ENCODE measurements at regions not wholly inside any gene's neighbourhood (a gene's known extent, or its start where the extent isn't known, plus 50 kb on each side); places are given as distances from the start of the nearest gene placed in this dataset.

DNA sequence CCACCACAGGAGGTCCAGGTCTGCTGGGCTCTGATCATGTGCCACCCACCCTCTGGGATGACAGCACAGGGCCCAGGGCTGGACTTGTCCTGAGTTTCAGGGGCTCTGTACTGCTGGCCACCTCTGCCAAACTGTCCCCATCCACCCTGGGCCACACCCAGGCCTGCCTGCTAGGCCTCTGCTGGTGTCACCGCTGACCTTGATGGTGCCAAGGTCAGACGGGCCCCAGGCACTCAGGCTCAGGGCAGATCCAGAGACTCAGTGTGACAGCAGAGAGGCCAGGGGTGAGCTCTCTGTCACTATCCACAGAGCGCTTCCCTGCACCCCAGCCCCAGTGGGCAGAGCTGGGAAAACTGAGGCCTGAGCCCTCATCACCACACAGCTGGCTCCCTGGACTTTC lies 75.6 kb downstream of the RMI2 start:
- POLR2A ChIA-PET, result no interaction called here
- Histone ChIP-seq H3K4me1 (ENCODE audit: control insufficient read depth, extremely low read depth, insufficient read depth, low read length) (peaks cover 3% of the 10 kb centered on the region), H3K79me2 (ENCODE audit: control insufficient read depth, insufficient read depth, low read length) (no peaks in the 10 kb centered on the region), H4K20me1 (replicated peaks; ENCODE audit: control insufficient read depth, extremely low read depth, insufficient read depth, low read length) (no peaks in the 10 kb centered on the region), H3K9me3 (replicated peaks; ENCODE audit: control insufficient read depth, insufficient read depth, low read length) (no peaks in the 10 kb centered on the region), H3K27ac (ENCODE audit: insufficient read depth, low read depth, low read length) (no peak overlapping the region), H3K9me1 (replicated peaks; ENCODE audit: control insufficient read depth, extremely low read depth, insufficient read depth, low read length) (no peaks in the 10 kb centered on the region), H2AFZ (ENCODE audit: low read depth, low read length) (no peak overlapping the region), H3K9ac (replicated peaks; ENCODE audit: extremely low read depth, insufficient read depth, low read length) (no peak overlapping the region), H3K4me2 (ENCODE audit: insufficient read depth, low read length) (no peak overlapping the region), H3K4me3 (replicated peaks in 1 of 3; ENCODE audit: insufficient read depth in 1 of 3, low read depth in 1 of 3, low read length in 3 of 3) (no peak overlapping the region), H3K36me3 (ENCODE audit: control insufficient read depth in 2 of 2, extremely low read depth in 1 of 2, insufficient read depth in 2 of 2, low read length in 2 of 2) (no peaks in the 10 kb centered on the region), H3K27me3 (ENCODE audit: control insufficient read depth in 2 of 2, insufficient read depth in 2 of 2, low read length in 2 of 2) (no peaks in the 10 kb centered on the region)
- dilution Hi-C loops (cut with MboI; ENCODE audit: extremely low pct_ligation_motif_present, low sequenced_read_pairs), result no loop called here
- CTCF ChIA-PET, result no interaction called here
- TF ChIP-seq POLR2AphosphoS5 (IDR thresholded peaks at IDR 0.05; ENCODE audit: insufficient read depth, low read depth, low read length), result no peak
- no peak for TF ChIP-seq JUN (IDR thresholded peaks at IDR 0.05; ENCODE audit: borderline replicate concordance, insufficient read depth, insufficient read length, low read depth)
- no peak for DNase-seq (ENCODE audit: low read depth, low spot score)
- intact Hi-C loops (cut with micrococcal nuclease), result no loop called here
- FAIRE-seq, result no peak
- no TSS peak for BruUV-seq (replicated peaks)

DNA sequence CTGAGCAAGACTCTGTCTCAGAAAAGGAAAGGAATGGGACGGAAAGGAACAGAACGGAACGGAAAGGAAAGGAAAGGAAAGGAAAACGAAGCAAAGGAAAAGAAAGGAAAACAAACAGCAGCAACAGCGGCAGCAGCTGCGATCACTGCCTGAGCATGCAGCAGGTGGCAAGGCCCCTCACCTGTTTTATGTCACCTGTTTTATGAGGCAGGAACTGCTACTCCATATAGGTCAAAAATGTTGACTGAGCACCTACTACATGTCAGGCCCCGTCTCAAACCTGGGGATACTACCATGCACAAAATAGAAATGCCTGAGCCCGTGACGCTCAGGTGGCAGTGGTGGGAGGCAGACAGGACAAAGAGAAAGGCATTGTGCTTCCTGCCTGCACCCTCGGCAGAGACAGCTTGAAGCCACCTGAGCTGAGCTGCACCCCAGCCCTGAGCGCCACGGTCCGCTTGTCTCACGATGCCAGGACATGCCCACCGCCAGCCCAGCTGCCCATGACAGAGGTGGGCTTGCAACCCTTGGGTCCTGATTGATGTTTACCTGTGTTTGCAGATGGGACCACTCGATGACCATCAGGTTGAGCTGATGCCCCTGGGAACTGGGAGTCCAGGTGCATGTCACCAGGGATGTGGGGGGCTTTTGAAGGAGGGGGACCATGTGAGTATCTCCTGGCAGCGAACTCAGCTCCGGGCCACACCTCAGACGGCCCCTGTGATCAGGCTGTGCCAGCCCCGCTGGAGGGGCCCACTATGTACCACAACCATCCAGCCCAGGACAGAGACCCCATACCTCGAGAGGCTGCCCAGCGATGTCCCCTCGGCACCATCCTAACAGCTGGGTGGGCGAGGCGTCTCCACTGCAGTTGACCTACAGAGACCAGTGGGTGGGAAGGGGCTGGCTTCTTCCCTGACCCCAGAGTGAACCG lies 77.4 kb downstream of the RMI2 start:
- FAIRE-seq, result no peak
- H3K9ac ChIP-seq (replicated peaks; ENCODE audit: extremely low read depth, insufficient read depth, low read length), result no peak overlapping the region
- ChIA-PET CTCF (interaction anchor here (3.7 kb wide), 1 partner anchor 15 kb away, joined by 18 read pairs; no protein-coding TSS in a partner anchor), POLR2A (no interaction called here)
- H3K4me3 ChIP-seq (replicated peaks in 1 of 3; ENCODE audit: insufficient read depth in 1 of 3, low read depth in 1 of 3, low read length in 3 of 3), result no peak overlapping the region
- no peak for DNase-seq (ENCODE audit: low read depth, low spot score)
- H3K36me3 ChIP-seq (ENCODE audit: control insufficient read depth in 2 of 2, extremely low read depth in 1 of 2, insufficient read depth in 2 of 2, low read length in 2 of 2), result no peaks in the 10 kb centered on the region
- H3K4me1 ChIP-seq (ENCODE audit: control insufficient read depth, extremely low read depth, insufficient read depth, low read length), result peaks cover 3% of the 10 kb centered on the region
- no peak overlapping the region for H3K4me2 ChIP-seq (ENCODE audit: insufficient read depth, low read length)
- no peak for TF ChIP-seq EZH2 (IDR thresholded peaks at IDR 0.05; ENCODE audit: borderline replicate concordance, low read depth, low read length, severe bottlenecking)
- no peak for TF ChIP-seq POLR2AphosphoS5 (IDR thresholded peaks at IDR 0.05; ENCODE audit: insufficient read depth, low read depth, low read length)
- no peak for TF ChIP-seq JUN (IDR thresholded peaks at IDR 0.05; ENCODE audit: borderline replicate concordance, insufficient read depth, insufficient read length, low read depth)
- no peak for TF ChIP-seq POLR2A (IDR thresholded peaks at IDR 0.05; ENCODE audit: low read depth, low read length)
- TF ChIP-seq FOS (IDR thresholded peaks at IDR 0.05; ENCODE audit: borderline replicate concordance, insufficient read depth, low read length), result no peak
- no peak for TF ChIP-seq MYC (IDR thresholded peaks at IDR 0.05; ENCODE audit: low read depth, low read length)
- TF ChIP-seq, protein P1, sequence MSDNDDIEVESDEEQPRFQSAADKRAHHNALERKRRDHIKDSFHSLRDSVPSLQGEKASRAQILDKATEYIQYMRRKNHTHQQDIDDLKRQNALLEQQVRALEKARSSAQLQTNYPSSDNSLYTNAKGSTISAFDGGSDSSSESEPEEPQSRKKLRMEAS (IDR thresholded peaks at IDR 0.05; ENCODE audit: insufficient read depth, insufficient read length), result no peak
- TF ChIP-seq CTCF (IDR thresholded peaks at IDR 0.05; ENCODE audit: extremely low read depth in 1 of 2, insufficient read depth in 1 of 2, low read depth in 1 of 2, low read length in 2 of 2), result no peak
- TF ChIP-seq GATA2 (IDR thresholded peaks at IDR 0.05; ENCODE audit: insufficient read depth, insufficient read length, low read depth, low read length), result no peak
- no TSS peak for BruUV-seq (replicated peaks)
- H3K27me3 ChIP-seq (ENCODE audit: control insufficient read depth in 2 of 2, insufficient read depth in 2 of 2, low read length in 2 of 2), result no peaks in the 10 kb centered on the region
- H3K79me2 ChIP-seq (ENCODE audit: control insufficient read depth, insufficient read depth, low read length), result no peaks in the 10 kb centered on the region
- no peaks in the 10 kb centered on the region for H3K9me3 ChIP-seq (replicated peaks; ENCODE audit: control insufficient read depth, insufficient read depth, low read length)
- intact Hi-C loops (cut with micrococcal nuclease), result no loop called here
- no peaks in the 10 kb centered on the region for H3K9me1 ChIP-seq (replicated peaks; ENCODE audit: control insufficient read depth, extremely low read depth, insufficient read depth, low read length)
- no peak overlapping the region for H3K27ac ChIP-seq (ENCODE audit: insufficient read depth, low read depth, low read length)
- no peak overlapping the region for H2AFZ ChIP-seq (ENCODE audit: low read depth, low read length)
- dilution Hi-C loops (cut with MboI; ENCODE audit: extremely low pct_ligation_motif_present, low sequenced_read_pairs), result no loop called here
- H4K20me1 ChIP-seq (replicated peaks; ENCODE audit: control insufficient read depth, extremely low read depth, insufficient read depth, low read length), result no peaks in the 10 kb centered on the region
